Mammary epithelial cell (primary cell): ENCODE measurements at regions not wholly inside any gene's neighbourhood (a gene's known extent, or its start where the extent isn't known, plus 50 kb on each side); places are given as distances from the start of the nearest gene placed in this dataset.

Experiments
- CTCF ChIP-seq, 2 donors: IDR thresholded peaks in 1 of 2; conservative IDR thresholded peaks in 1 of 2; 2 replicates each; pipeline ENCODE4 v1.5.1; 2011 to 2012; ENCODE audit warnings: inconsistent platforms in 2 of 2, low read length in 2 of 2, mild to moderate bottlenecking in 2 of 2, control low read depth in 1 of 2, low read depth in 1 of 2; ENCODE audit not compliant: insufficient read depth in 1 of 2; ENCODE audit errors: extremely low read depth in 1 of 2
- EZH2 ChIP-seq: IDR thresholded peaks from 2 replicates; pipeline ENCODE4 v1.6.1; 2012; ENCODE audit warnings: low read length, inconsistent platforms, borderline replicate concordance

GRCh38 chr3:104168386-104168785 is 1198.3 kb upstream of the ALCAM start:
- TF ChIP-seq CTCF (conservative IDR thresholded peaks at IDR 0.05 in 1 of 2, IDR thresholded peaks at IDR 0.05 in 1 of 2; ENCODE audit: extremely low read depth in 1 of 2, insufficient read depth in 1 of 2, low read depth in 1 of 2, low read length in 2 of 2) (no peak), EZH2 (no peak)
